Activated naive CD8-positive, alpha-beta T cell treated with anti-CD3 and anti-CD28 coated beads for 36 hours (primary cell): ENCODE measurements at regions not wholly inside any gene's neighbourhood (a gene's known extent, or its start where the extent isn't known, plus 50 kb on each side); places are given as distances from the start of the nearest gene placed in this dataset.

Experiments
- DNase-seq: peaks from one replicate; pipeline ENCODE4 v3.0.0; 2021
- H3K27ac Mint-ChIP-seq: one replicate; pipeline ENCODE4 v1.8.0; 2022; ENCODE audit warnings: mild to moderate bottlenecking, moderate library complexity, mixed read lengths
- H3K27me3 Mint-ChIP-seq: one replicate; pipeline ENCODE4 v1.8.0; 2022; ENCODE audit warnings: mild to moderate bottlenecking, mixed read lengths
- H3K36me3 Mint-ChIP-seq: one replicate; pipeline ENCODE4 v1.8.0; 2021; ENCODE audit warnings: mild to moderate bottlenecking, mixed read lengths
- H3K4me1 Mint-ChIP-seq: one replicate; pipeline ENCODE4 v1.8.0; 2021; ENCODE audit warnings: mixed read lengths
- H3K4me3 Mint-ChIP-seq: one replicate; pipeline ENCODE4 v1.8.0; 2022; ENCODE audit warnings: mild to moderate bottlenecking, moderate library complexity, mixed read lengths
- H3K9me3 Mint-ChIP-seq: one replicate; pipeline ENCODE4 v1.8.0; 2022; ENCODE audit warnings: mixed read lengths

DNA sequence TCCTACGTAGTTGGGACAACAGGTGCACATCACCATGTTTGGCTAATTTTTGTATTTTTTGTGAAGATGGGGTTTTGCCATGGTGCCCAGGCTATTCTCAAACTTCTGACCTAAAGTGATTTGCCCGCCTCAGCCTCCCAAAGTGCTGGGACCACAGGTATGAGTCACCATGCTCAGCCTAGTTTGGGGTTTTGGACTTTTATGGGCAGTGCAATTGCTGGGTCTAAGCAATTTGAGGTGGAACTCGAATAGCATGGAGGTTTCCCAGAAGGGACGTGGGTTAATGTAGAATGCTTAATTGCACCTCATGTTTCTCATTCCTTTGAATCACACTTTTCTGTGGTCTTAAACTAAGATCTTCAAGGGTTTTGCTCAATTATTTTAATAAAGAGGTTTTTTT is 102.3 kb upstream of the EPHA4 start:
- Mint-ChIP-seq H3K9me3 (no peaks in the 10 kb centered on the region), H3K4me3 (no peak overlapping the region), H3K27ac (no peak overlapping the region), H3K36me3 (no peaks in the 10 kb centered on the region), H3K4me1 (no peaks in the 10 kb centered on the region), H3K27me3 (no peaks in the 10 kb centered on the region)
- DNase-seq: no peak

- Mint-ChIP-seq H3K4me1 (no peaks in the 10 kb centered on the region), H3K4me3 (no peak overlapping the region), H3K36me3 (no peaks in the 10 kb centered on the region), H3K9me3 (no peaks in the 10 kb centered on the region), H3K27ac (no peak overlapping the region), H3K27me3 (no peaks in the 10 kb centered on the region)
- no peak for DNase-seq
Observed at GRCh38 chr2:221673248-221673647, 101.1 kb upstream of the EPHA4 start.

- no peak overlapping the region for H3K4me3 Mint-ChIP-seq
- H3K27ac Mint-ChIP-seq: no peak overlapping the region
- no peaks in the 10 kb centered on the region for H3K4me1 Mint-ChIP-seq
- DNase-seq: no peak
- no peaks in the 10 kb centered on the region for H3K27me3 Mint-ChIP-seq
- H3K9me3 Mint-ChIP-seq: peaks cover under 1% of the 10 kb centered on the region
- no peaks in the 10 kb centered on the region for H3K36me3 Mint-ChIP-seq
Observed at GRCh38 chr2:221671515-221671914, 99.4 kb upstream of the EPHA4 start.

GRCh38 chr2:221662689-221663391 is 90.7 kb upstream of the EPHA4 start:
- H3K4me1 Mint-ChIP-seq: no peaks in the 10 kb centered on the region
- H3K27me3 Mint-ChIP-seq: peaks cover 4% of the 10 kb centered on the region
- H3K9me3 Mint-ChIP-seq: peaks cover 1% of the 10 kb centered on the region
- no peak overlapping the region for H3K4me3 Mint-ChIP-seq
- no peaks in the 10 kb centered on the region for H3K36me3 Mint-ChIP-seq
- no peak overlapping the region for H3K27ac Mint-ChIP-seq
- no peak for DNase-seq

DNA sequence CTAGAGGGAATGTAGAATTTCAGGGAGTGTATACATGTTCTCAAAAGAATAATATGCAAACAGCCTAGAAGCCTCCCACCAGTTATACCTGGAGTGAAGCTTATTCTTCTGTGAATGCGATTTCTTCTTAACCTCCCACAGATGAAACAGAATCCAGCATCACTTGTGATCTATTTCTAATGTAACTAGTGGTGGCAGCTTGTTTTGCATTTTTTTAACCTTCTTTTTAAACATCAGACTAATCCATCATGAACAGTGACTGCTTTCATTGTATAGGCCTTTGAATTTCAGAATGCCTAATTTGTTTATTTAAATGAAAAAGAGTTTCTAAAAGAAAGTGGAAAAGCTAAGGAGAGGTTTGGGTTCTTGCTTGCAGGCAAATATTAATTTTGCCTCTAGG is 85.7 kb upstream of the EPHA4 start:
- Mint-ChIP-seq H3K9me3 (no peaks in the 10 kb centered on the region), H3K27me3 (no peaks in the 10 kb centered on the region), H3K36me3 (no peaks in the 10 kb centered on the region), H3K4me1 (no peaks in the 10 kb centered on the region), H3K27ac (no peak overlapping the region), H3K4me3 (no peak overlapping the region)
- DNase-seq: no peak

GRCh38 chr2:221655300-221655699 is 83.2 kb upstream of the EPHA4 start:
- no peak for DNase-seq
- Mint-ChIP-seq H3K36me3 (no peaks in the 10 kb centered on the region), H3K27ac (no peak overlapping the region), H3K9me3 (no peaks in the 10 kb centered on the region), H3K27me3 (no peaks in the 10 kb centered on the region), H3K4me1 (no peaks in the 10 kb centered on the region), H3K4me3 (no peak overlapping the region)

GRCh38 chr2:221653182-221653581 is 81.1 kb upstream of the EPHA4 start:
- H3K4me1 Mint-ChIP-seq: no peaks in the 10 kb centered on the region
- DNase-seq: no peak

DNA sequence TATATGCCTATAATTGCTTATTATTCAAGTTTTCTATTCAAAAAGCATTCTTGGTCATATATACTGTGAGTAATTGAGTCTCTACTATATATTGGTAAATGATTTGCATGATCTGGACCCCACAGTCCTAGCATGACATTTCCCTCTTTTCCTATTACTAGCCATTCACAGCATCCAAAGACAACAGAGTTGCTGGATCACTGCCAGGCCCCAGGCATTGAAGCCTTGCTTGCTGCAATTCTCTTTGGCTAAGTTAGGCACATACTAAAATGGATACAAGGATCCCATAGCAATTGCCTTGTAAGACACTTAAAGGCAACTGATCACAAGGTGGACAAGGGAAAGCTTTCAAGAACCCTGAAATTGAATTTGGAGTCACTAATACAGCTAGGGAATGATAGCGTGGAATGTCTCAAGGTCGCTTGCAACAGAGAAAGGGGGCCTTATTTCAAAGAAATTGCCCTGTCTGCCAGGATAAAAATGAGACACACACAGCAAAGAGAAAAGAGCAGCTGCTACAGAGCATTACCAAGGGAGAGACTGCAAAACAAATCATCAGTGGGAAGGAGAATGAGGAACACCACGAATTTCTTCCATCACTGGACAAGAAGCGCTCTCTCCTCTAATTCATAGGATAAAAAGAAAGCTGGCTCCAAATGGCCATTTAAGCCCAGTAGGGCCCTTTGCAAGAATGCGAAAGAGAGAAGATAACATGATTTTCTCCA is 77.1 kb upstream of the EPHA4 start:
- no peaks in the 10 kb centered on the region for H3K4me1 Mint-ChIP-seq
- no peak overlapping the region for H3K4me3 Mint-ChIP-seq
- H3K27me3 Mint-ChIP-seq: no peaks in the 10 kb centered on the region
- DNase-seq: no peak
- peaks cover 6% of the 10 kb centered on the region for H3K9me3 Mint-ChIP-seq
- no peak overlapping the region for H3K27ac Mint-ChIP-seq
- no peaks in the 10 kb centered on the region for H3K36me3 Mint-ChIP-seq

More at GRCh38 chr2:221653182-221653581, 81.1 kb upstream of the EPHA4 start:
- Mint-ChIP-seq H3K9me3 (no peaks in the 10 kb centered on the region), H3K36me3 (no peaks in the 10 kb centered on the region), H3K4me3 (no peak overlapping the region), H3K27me3 (no peaks in the 10 kb centered on the region), H3K27ac (no peak overlapping the region)

DNA sequence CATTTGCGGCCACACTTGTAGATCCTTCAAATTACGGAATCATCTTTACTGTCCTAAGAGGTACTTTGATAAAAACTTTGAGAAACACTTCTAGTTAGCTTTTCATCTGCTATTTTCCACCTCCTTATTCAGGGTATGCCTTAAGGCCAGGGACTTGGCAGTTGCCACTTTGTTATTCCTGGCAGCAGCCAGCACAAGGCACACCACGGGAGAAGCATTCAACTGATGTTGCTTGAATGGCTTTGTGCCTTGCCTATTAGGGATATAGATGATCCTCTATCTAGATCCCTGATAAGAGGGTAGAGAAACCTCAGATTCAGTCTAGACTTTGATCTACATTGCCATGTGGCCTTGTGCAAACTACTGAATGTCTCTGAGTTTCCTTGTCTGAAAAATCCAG is 70.3 kb upstream of the EPHA4 start:
- Mint-ChIP-seq H3K27ac (no peak overlapping the region), H3K36me3 (no peaks in the 10 kb centered on the region), H3K4me3 (no peak overlapping the region), H3K27me3 (no peaks in the 10 kb centered on the region), H3K9me3 (peaks cover 10% of the 10 kb centered on the region), H3K4me1 (no peaks in the 10 kb centered on the region)
- no peak for DNase-seq

DNA sequence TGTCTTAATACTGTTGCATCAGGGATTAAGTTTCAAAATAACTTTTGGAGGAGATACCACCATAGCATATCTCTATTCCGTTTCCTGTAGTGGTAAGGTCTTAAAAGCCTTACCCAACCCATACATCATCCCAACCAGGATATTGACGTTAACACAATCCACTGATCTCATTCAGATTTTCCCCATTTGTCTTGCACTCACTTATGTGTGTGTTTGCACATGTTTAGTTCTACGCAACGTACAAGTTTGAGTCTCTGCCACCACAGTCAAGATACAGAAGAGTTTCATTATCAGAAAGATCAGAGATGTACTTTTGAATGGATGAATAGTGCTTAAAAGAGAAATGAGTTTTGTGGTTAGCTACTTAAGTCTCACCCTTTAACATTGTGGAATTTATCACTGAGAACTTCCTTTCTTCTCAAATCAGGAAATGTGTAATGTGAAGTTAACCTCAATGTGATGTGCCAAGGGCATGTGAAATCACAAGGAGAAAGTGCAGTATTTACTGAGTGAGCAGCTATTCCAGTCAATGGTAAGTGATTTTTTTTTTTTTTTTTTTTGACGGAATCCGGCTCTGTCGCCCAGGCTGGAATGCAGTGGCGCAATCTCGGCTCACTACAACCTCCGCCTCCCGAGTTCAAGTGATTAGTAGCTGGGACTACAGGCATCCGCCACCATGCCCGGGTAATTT is 69.2 kb upstream of the EPHA4 start:
- DNase-seq: no peak
- H3K27me3 Mint-ChIP-seq: no peaks in the 10 kb centered on the region
- no peaks in the 10 kb centered on the region for H3K4me1 Mint-ChIP-seq
- H3K27ac Mint-ChIP-seq: no peak overlapping the region
- no peaks in the 10 kb centered on the region for H3K36me3 Mint-ChIP-seq
- peaks cover 7% of the 10 kb centered on the region for H3K9me3 Mint-ChIP-seq
- H3K4me3 Mint-ChIP-seq: no peak overlapping the region

DNA sequence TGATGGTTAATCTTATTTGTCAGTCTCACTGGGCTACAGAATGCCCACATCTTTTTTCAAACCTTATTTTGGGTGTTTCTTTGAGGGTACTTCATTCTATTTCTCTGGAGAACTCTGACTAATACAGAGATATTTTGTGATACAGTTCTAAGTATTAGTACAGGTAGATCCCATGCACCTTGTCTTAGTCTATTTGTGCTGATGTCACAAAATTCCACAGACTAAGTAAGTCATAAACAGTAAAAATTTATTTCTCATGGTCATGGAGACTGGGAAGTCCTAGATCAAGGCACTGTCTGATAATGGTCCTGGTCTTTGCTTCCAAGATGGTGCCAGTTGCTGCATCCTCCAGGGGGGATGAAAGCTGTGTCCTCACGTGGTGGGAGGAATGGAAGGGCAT is 68.6 kb upstream of the EPHA4 start:
- no peaks in the 10 kb centered on the region for H3K36me3 Mint-ChIP-seq
- no peak overlapping the region for H3K4me3 Mint-ChIP-seq
- H3K4me1 Mint-ChIP-seq: no peaks in the 10 kb centered on the region
- H3K27ac Mint-ChIP-seq: no peak overlapping the region
- DNase-seq: no peak
- peaks cover 5% of the 10 kb centered on the region for H3K9me3 Mint-ChIP-seq
- H3K27me3 Mint-ChIP-seq: no peaks in the 10 kb centered on the region

- H3K36me3 Mint-ChIP-seq: no peaks in the 10 kb centered on the region
- no peaks in the 10 kb centered on the region for H3K27me3 Mint-ChIP-seq
- no peak for DNase-seq
- H3K4me1 Mint-ChIP-seq: no peaks in the 10 kb centered on the region
- no peak overlapping the region for H3K27ac Mint-ChIP-seq
- peaks cover 5% of the 10 kb centered on the region for H3K9me3 Mint-ChIP-seq
- H3K4me3 Mint-ChIP-seq: no peak overlapping the region
Observed at GRCh38 chr2:221637851-221638250, 65.7 kb upstream of the EPHA4 start.

DNA sequence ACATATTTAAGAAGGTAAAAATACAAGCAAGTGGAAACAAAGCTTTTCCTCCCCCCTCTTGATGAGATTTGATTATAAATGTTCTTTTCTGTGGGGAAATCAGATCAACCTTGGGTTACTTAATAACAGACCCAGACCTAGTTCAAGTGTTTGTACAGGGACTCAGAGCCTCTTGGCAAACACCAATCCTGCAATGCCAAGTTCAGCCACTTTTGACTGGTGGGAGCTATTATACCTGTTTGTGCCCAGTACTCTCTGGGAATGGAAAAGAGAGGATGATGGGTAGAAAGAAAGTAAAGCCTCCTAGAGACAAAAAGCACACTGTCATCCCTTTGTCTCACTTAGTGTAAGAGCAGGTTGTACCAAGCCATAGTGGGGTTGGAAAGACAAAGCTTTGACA is 63.8 kb upstream of the EPHA4 start:
- Mint-ChIP-seq H3K4me3 (no peak overlapping the region), H3K4me1 (no peaks in the 10 kb centered on the region), H3K9me3 (peaks cover 5% of the 10 kb centered on the region), H3K27ac (no peak overlapping the region), H3K36me3 (no peaks in the 10 kb centered on the region), H3K27me3 (no peaks in the 10 kb centered on the region)
- DNase-seq: no peak

DNA sequence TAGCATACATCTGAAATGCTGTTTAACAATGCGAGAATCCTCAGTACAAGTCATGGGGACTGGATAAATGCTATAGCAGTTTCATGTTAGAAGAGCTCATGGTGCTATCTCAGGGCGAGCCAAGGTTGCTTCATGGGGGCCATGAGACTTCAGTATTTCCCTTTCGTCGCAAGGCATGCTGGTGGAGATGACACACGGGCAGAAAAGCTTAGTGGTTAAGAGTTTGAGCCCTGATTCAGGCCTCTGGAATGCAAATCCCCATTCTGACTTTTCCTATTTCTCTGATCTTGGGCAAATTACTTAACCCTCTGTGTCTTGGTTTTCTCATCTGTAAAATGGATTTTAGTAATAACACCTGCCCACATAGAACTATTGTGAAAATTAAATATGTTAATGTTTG is 57.4 kb upstream of the EPHA4 start:
- no peak for DNase-seq
- Mint-ChIP-seq H3K36me3 (no peaks in the 10 kb centered on the region), H3K27ac (no peak overlapping the region), H3K27me3 (peaks cover 3% of the 10 kb centered on the region), H3K4me1 (no peaks in the 10 kb centered on the region), H3K4me3 (no peak overlapping the region), H3K9me3 (no peaks in the 10 kb centered on the region)

- H3K27ac Mint-ChIP-seq: no peak overlapping the region
- no peaks in the 10 kb centered on the region for H3K9me3 Mint-ChIP-seq
- no peak for DNase-seq
- H3K4me1 Mint-ChIP-seq: no peaks in the 10 kb centered on the region
- H3K27me3 Mint-ChIP-seq: peaks cover 14% of the 10 kb centered on the region
- no peaks in the 10 kb centered on the region for H3K36me3 Mint-ChIP-seq
- H3K4me3 Mint-ChIP-seq: no peak overlapping the region
Observed at GRCh38 chr2:221624475-221624874, 52.4 kb upstream of the EPHA4 start.
